A549 (cell line): ENCODE measurements at regions not wholly inside any gene's neighbourhood (a gene's known extent, or its start where the extent isn't known, plus 50 kb on each side); places are given as distances from the start of the nearest gene placed in this dataset.

Experiments used
- ATAC-seq, 2 experiments: fragments of 200-7000 bp in 1 of 2; fragments of >200 bp in 1 of 2; cut with Nextera tagmentation in 1 of 2; cut with Tn5 transposase in 1 of 2; 3 replicates each; pipeline versions ENCODE4 v1.8.0 to v1.9.1; 2018 to 2020; ENCODE audit warnings: mild to moderate bottlenecking in 1 of 2, moderate library complexity in 1 of 2
- CTCF ChIA-PET: fragments of 300-600 bp; sonication (Branson Sonifier 250); formaldehyde crosslinking; extraction: SDS; loops from one replicate; lab custom pipeline; 2021; ENCODE audit warnings: antibody characterized with exemption, inconsistent platforms; lab: Yijun Ruan, JAX
- POLR2A ChIA-PET: fragments of 350-600 bp; formaldehyde crosslinking; extraction: SDS; loops from one replicate; lab custom pipeline; 2021; ENCODE audit warnings: antibody characterized with exemption, inconsistent platforms; lab: Yijun Ruan, JAX
- DNase-seq, 2 experiments: peaks; one replicate each; pipeline versions ENCODE4 v3.0.0 to v3.0.0-alpha.2; 2011 to 2016; ENCODE audit warnings: low read depth in 1 of 2, low spot score in 1 of 2
- FAIRE-seq: peaks from 2 replicates; lab custom pipeline; 2011; peaks lifted over from hg19 to GRCh38; lab: Jason Lieb, UNC
- H3K27ac ChIP-seq, 2 experiments: fragments of >200 bp; sonication (Bioruptor Twin); formaldehyde crosslinking; 3 replicates each; pipeline ENCODE4 v1.5.1; 2016 to 2017
- H3K4me1 ChIP-seq: fragments of >200 bp; sonication (Bioruptor Twin); formaldehyde crosslinking; 3 replicates; pipeline ENCODE4 v1.6.1; 2016
- H3K4me2 ChIP-seq: fragments of >200 bp; sonication (Bioruptor Twin); formaldehyde crosslinking; 3 replicates; pipeline ENCODE4 v1.6.1; 2016
- H3K4me3 ChIP-seq: fragments of >200 bp; sonication (Bioruptor Twin); formaldehyde crosslinking; 3 replicates; pipeline ENCODE4 v1.5.1; 2016
- H3K9me3 ChIP-seq: fragments of >200 bp; sonication (Bioruptor Twin); formaldehyde crosslinking; 3 replicates; pipeline ENCODE4 v1.6.1; 2016
- CBX2 ChIP-seq: fragments of 200-600 bp; sonication (generic); IDR thresholded peaks from 2 replicates; pipeline ENCODE4 v1.6.1; 2016; ENCODE audit warnings: low read depth, mild to moderate bottlenecking, borderline replicate concordance
- EHF ChIP-seq: fragments of 250-450 bp; sonication (Bioruptor Pico); IDR thresholded peaks from 2 replicates; pipeline ENCODE4 v1.5.0; 2020; ENCODE audit warnings: mild to moderate bottlenecking
- FOSB ChIP-seq: fragments of 250-450 bp; sonication (Bioruptor Pico); IDR thresholded peaks from 2 replicates; pipeline ENCODE4 v1.5.0; 2020; ENCODE audit warnings: mild to moderate bottlenecking, moderate library complexity
- FOSL2 ChIP-seq, 2 experiments: fragments of 450-650 bp in 1 of 2; fragments of >200 bp in 1 of 2; sonication (Bioruptor Twin) in 1 of 2; formaldehyde crosslinking; IDR thresholded peaks; 2 replicates each; pipeline versions ENCODE4 v1.5.0 to v1.6.1; 2016 to 2020; ENCODE audit warnings: mild to moderate bottlenecking in 1 of 2, moderate library complexity in 1 of 2
- FOXS1 ChIP-seq: fragments of 250-450 bp; sonication (Bioruptor Pico); IDR thresholded peaks from 2 replicates; pipeline ENCODE4 v1.5.0; 2020; ENCODE audit warnings: mild to moderate bottlenecking, moderate library complexity
- GATA3 ChIP-seq: IDR thresholded peaks from 2 replicates; pipeline ENCODE4 v1.6.1; 2012; ENCODE audit warnings: borderline replicate concordance
- HEYL ChIP-seq: fragments of 250-450 bp; sonication (Bioruptor Pico); IDR thresholded peaks from 2 replicates; pipeline ENCODE4 v1.8.0; 2021; ENCODE audit warnings: mild to moderate bottlenecking, moderate library complexity
- HOXB5 ChIP-seq: fragments of 250-450 bp; sonication (Bioruptor Pico); IDR thresholded peaks from 2 replicates; pipeline ENCODE4 v1.5.0; 2020; ENCODE audit warnings: mild to moderate bottlenecking, moderate library complexity
- JUN ChIP-seq, 2 experiments: fragments of >200 bp; sonication (Bioruptor Twin); formaldehyde crosslinking; IDR thresholded peaks; 2 replicates in 1 of 2; 3 replicates in 1 of 2; pipeline ENCODE4 v1.6.1; 2016 to 2017
- PHF8 ChIP-seq: fragments of 200-600 bp; sonication (generic); IDR thresholded peaks from 2 replicates; pipeline ENCODE4 v1.6.1; 2016; ENCODE audit warnings: low read depth, mild to moderate bottlenecking, antibody characterized with exemption, moderate library complexity, borderline replicate concordance
- POLR2A ChIP-seq: IDR thresholded peaks from 2 replicates; pipeline ENCODE4 v1.6.1; 2012; ENCODE audit warnings: mild to moderate bottlenecking, low read length
- POLR2AphosphoS2 ChIP-seq: conservative IDR thresholded peaks from 2 replicates; pipeline ENCODE4 v1.6.1; 2012; ENCODE audit warnings: low read length, improper control_type of control experiment, inconsistent platforms
- RARB ChIP-seq: fragments of 250-450 bp; sonication (Bioruptor Pico); IDR thresholded peaks from 2 replicates; pipeline ENCODE4 v1.8.0; 2021; ENCODE audit warnings: mild to moderate bottlenecking, moderate library complexity
- SMC3 ChIP-seq: fragments of >200 bp; sonication (Bioruptor Twin); formaldehyde crosslinking; IDR thresholded peaks from 3 replicates; pipeline ENCODE4 v1.6.1; 2018; ENCODE audit warnings: inconsistent platforms
- SREBF2 ChIP-seq: fragments of 450-650 bp; IDR thresholded peaks from 2 replicates; pipeline ENCODE4 v1.6.1; 2014; ENCODE audit warnings: mild to moderate bottlenecking, moderate library complexity
- TFCP2L1 ChIP-seq: fragments of 250-450 bp; sonication (Bioruptor Pico); IDR thresholded peaks from 2 replicates; pipeline ENCODE4 v1.5.0; 2021; ENCODE audit warnings: mild to moderate bottlenecking
- ZNF302 ChIP-seq: fragments of 250-450 bp; sonication (Bioruptor Pico); IDR thresholded peaks from 2 replicates; pipeline ENCODE4 v1.9.0; 2021; ENCODE audit warnings: inconsistent platforms, mild to moderate bottlenecking, moderate library complexity
- WGBS: methylation state at CpG from one replicate; pipeline ENCODE4 v1.1.6; 2017; ENCODE audit errors: missing lambda C conversion rate; 5-methylcytosine and 5-hydroxymethylcytosine counted together
- TF ChIP-seq, protein P1 (sequence below): IDR thresholded peaks from 2 replicates; pipeline ENCODE4 v1.6.1; 2012
- TF ChIP-seq, protein P2 (sequence below): fragments of 200-600 bp; sonication (generic); IDR thresholded peaks from 2 replicates; pipeline ENCODE4 v1.6.1; 2016; ENCODE audit warnings: antibody characterized with exemption, mild to moderate bottlenecking, moderate library complexity
- TF ChIP-seq, protein P3 (sequence below): IDR thresholded peaks from 2 replicates; pipeline ENCODE4 v1.6.1; 2012

DNA sequence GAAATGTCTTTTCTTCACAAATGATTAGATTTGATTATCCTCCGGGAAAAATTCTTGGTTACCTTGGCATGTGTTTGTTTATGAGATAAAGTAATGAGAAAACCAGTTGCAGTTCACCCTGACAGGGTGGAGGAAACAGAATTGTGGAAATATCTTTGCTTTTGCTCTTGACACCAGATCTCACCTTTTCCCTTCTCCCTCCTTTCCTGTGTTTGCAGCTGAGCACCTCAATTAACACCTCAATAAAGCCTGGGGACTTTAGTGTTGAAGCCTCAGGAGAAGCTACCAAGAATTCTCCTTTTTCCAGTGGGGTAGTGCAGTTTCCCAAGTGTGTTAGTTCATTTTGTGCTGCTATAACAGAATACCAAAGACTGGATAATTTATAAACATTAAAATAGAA, 350.8 kb upstream of the IGFBP7 start:
- Histone ChIP-seq H3K9me3 (no peaks in the 10 kb centered on the region; the same call in 2 of the 3 replicates), H3K27ac (no peak overlapping the region), H3K4me1 (no peaks in the 10 kb centered on the region), H3K4me2 (no peak overlapping the region), H3K4me3 (no peak overlapping the region)
- no peak for DNase-seq
- no peak for ATAC-seq
- POLR2A ChIA-PET = no interaction called here
- 0% methylated on average over 1 of the region's 1 CpG for WGBS
- no peak for FAIRE-seq
- no peak for TF ChIP-seq EHF (CRISPR knock-in tag)
- no peak for TF ChIP-seq POLR2AphosphoS2
- no peak for TF ChIP-seq RARB (CRISPR knock-in tag)
- TF ChIP-seq SREBF2 = no peak
- TF ChIP-seq FOXS1 (CRISPR knock-in tag) = no peak
- no peak for TF ChIP-seq ZNF302 (CRISPR knock-in tag)
- no peak for TF ChIP-seq FOSB
- TF ChIP-seq, protein P1, sequence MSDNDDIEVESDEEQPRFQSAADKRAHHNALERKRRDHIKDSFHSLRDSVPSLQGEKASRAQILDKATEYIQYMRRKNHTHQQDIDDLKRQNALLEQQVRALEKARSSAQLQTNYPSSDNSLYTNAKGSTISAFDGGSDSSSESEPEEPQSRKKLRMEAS = no peak
- no peak for TF ChIP-seq HEYL
- TF ChIP-seq GATA3 = no peak
- no peak for TF ChIP-seq PHF8
- no peak for TF ChIP-seq POLR2A
- TF ChIP-seq JUN (IDR thresholded peaks at IDR 0.05) = no peak
- TF ChIP-seq TFCP2L1 (CRISPR knock-in tag) = no peak
- TF ChIP-seq, protein P2, sequence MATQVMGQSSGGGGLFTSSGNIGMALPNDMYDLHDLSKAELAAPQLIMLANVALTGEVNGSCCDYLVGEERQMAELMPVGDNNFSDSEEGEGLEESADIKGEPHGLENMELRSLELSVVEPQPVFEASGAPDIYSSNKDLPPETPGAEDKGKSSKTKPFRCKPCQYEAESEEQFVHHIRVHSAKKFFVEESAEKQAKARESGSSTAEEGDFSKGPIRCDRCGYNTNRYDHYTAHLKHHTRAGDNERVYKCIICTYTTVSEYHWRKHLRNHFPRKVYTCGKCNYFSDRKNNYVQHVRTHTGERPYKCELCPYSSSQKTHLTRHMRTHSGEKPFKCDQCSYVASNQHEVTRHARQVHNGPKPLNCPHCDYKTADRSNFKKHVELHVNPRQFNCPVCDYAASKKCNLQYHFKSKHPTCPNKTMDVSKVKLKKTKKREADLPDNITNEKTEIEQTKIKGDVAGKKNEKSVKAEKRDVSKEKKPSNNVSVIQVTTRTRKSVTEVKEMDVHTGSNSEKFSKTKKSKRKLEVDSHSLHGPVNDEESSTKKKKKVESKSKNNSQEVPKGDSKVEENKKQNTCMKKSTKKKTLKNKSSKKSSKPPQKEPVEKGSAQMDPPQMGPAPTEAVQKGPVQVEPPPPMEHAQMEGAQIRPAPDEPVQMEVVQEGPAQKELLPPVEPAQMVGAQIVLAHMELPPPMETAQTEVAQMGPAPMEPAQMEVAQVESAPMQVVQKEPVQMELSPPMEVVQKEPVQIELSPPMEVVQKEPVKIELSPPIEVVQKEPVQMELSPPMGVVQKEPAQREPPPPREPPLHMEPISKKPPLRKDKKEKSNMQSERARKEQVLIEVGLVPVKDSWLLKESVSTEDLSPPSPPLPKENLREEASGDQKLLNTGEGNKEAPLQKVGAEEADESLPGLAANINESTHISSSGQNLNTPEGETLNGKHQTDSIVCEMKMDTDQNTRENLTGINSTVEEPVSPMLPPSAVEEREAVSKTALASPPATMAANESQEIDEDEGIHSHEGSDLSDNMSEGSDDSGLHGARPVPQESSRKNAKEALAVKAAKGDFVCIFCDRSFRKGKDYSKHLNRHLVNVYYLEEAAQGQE = no peak
- CTCF ChIA-PET = no interaction called here

DNA sequence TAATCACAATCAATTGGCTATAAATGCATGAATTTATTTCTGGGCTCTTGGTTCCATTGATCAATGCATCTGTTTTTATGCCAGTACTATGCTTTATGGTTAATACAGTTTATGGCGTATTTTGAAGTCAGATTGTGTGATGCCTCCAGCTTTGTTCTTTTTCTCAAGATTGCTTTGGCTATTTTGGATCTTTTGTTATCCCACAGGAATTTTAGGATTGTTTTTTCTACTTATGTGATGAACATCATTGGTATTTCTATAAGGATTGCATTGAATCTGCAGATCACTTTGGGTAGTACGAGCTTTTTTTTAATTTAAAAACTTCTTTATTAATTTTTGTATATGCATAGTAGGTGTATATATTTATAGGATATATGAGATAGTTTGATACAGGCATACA, 338.7 kb upstream of the IGFBP7 start:
- no peak overlapping the region for H3K4me3 ChIP-seq
- POLR2A ChIA-PET = no interaction called here
- H3K4me1 ChIP-seq = no peaks in the 10 kb centered on the region
- ATAC-seq (no peak), DNase-seq (no peak), FAIRE-seq (no peak)
- no peak overlapping the region for H3K27ac ChIP-seq
- CTCF ChIA-PET = no interaction called here
- no peak overlapping the region for H3K4me2 ChIP-seq
- WGBS = 20% methylated on average over 2 of the region's 2 CpGs
- H3K9me3 ChIP-seq = no peaks in the 10 kb centered on the region
- TF ChIP-seq CBX2 = no peak
- TF ChIP-seq, protein P2 = no peak
- TF ChIP-seq HOXB5 (CRISPR knock-in tag) = no peak
- TF ChIP-seq FOSL2 (IDR thresholded peaks at IDR 0.05) = no peak
- TF ChIP-seq FOSL2 (CRISPR knock-in tag; IDR thresholded peaks at IDR 0.05) = no peak
- TF ChIP-seq PHF8 = no peak
- TF ChIP-seq SMC3 = no peak
- TF ChIP-seq, protein P3, sequence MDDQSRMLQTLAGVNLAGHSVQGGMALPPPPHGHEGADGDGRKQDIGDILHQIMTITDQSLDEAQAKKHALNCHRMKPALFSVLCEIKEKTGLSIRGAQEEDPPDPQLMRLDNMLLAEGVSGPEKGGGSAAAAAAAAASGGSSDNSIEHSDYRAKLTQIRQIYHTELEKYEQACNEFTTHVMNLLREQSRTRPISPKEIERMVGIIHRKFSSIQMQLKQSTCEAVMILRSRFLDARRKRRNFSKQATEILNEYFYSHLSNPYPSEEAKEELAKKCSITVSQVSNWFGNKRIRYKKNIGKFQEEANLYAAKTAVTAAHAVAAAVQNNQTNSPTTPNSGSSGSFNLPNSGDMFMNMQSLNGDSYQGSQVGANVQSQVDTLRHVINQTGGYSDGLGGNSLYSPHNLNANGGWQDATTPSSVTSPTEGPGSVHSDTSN = no peak
- TF ChIP-seq HEYL = no peak
